SU-DHL-6 (cell line): ENCODE measurements at regions not wholly inside any gene's neighbourhood (a gene's known extent, or its start where the extent isn't known, plus 50 kb on each side); places are given as distances from the start of the nearest gene placed in this dataset.

Source experiments
- H2AFZ ChIP-seq: fragments of 200-600 bp; sonication (generic); 2 replicates; pipeline ENCODE4 v1.6.1; 2014; ENCODE audit warnings: low read depth, mild to moderate bottlenecking, moderate library complexity, mixed read lengths, antibody characterized with exemption, low read length; ENCODE audit not compliant: severe bottlenecking
- H3F3A ChIP-seq: fragments of 200-600 bp; shearing (Covaris generic); 2 replicates; pipeline ENCODE4 v1.6.0; 2016; ENCODE audit warnings: antibody characterized with exemption, mild to moderate bottlenecking; ENCODE audit not compliant: insufficient read depth
- H3K27ac ChIP-seq: fragments of 200-600 bp; sonication (generic); 2 replicates; pipeline ENCODE4 v1.5.1; 2016; ENCODE audit warnings: low read depth, mild to moderate bottlenecking, low read length, moderate library complexity, mixed read lengths
- H3K27me3 ChIP-seq: fragments of 200-600 bp; sonication (generic), shearing (Covaris generic); 2 replicates; pipeline ENCODE4 v1.6.0; 2014; ENCODE audit warnings: mild to moderate bottlenecking, low read length
- H3K36me3 ChIP-seq: fragments of 200-600 bp; sonication (generic); 2 replicates; pipeline ENCODE4 v1.6.1; 2014; ENCODE audit warnings: mild to moderate bottlenecking, low read length, mixed read lengths
- H3K4me2 ChIP-seq: fragments of 300-600, 200-600 bp; shearing (Covaris generic), sonication (generic); 2 replicates; pipeline ENCODE4 v1.6.0; 2014; ENCODE audit warnings: low read length, low read depth, mild to moderate bottlenecking; ENCODE audit not compliant: poor library complexity, severe bottlenecking
- H3K4me3 ChIP-seq: fragments of 200-600 bp; sonication (generic); 2 replicates; pipeline ENCODE4 v1.5.1; 2014; ENCODE audit warnings: antibody characterized with exemption, low read length, mild to moderate bottlenecking, mixed read lengths; ENCODE audit not compliant: insufficient read depth, poor library complexity, severe bottlenecking
- H3K79me2 ChIP-seq: fragments of 200-600 bp; sonication (generic); 2 replicates; pipeline ENCODE4 v1.6.1; 2014; ENCODE audit warnings: mild to moderate bottlenecking, low read length, moderate library complexity; ENCODE audit not compliant: insufficient read depth
- H3K9ac ChIP-seq: fragments of 200-600 bp; sonication (generic); 2 replicates; pipeline ENCODE4 v1.7.0; 2014; ENCODE audit warnings: mild to moderate bottlenecking, low read length
- H3K9me2 ChIP-seq: fragments of 200-600 bp; sonication (generic); replicated peaks from 2 replicates; pipeline ENCODE4 v1.6.1; 2014; ENCODE audit warnings: low read length; ENCODE audit not compliant: insufficient read depth
- H3K9me3 ChIP-seq: fragments of 200-600 bp; sonication (generic); 2 replicates; pipeline ENCODE4 v1.6.1; 2014; ENCODE audit warnings: low read length, mixed read lengths; ENCODE audit not compliant: insufficient read depth
- H4K20me1 ChIP-seq: fragments of 200-600 bp; sonication (generic); 2 replicates; pipeline ENCODE4 v1.6.1; 2014; ENCODE audit warnings: low read depth, mild to moderate bottlenecking, antibody characterized with exemption, low read length, moderate library complexity, mixed read lengths
- EZH2phosphoT487 ChIP-seq: fragments of 200-600 bp; sonication (generic), shearing (Covaris generic); conservative IDR thresholded peaks from 2 replicates; pipeline ENCODE4 v1.6.1; 2018; ENCODE audit warnings: mild to moderate bottlenecking, antibody characterized with exemption, low read length, moderate library complexity, mixed read lengths
- TF ChIP-seq, protein P1 (sequence below): fragments of 200-600 bp; sonication (generic); IDR thresholded peaks from one replicate; pipeline ENCODE4 v1.5.1; 2017; ENCODE audit warnings: antibody characterized with exemption, mild to moderate bottlenecking, low read length, moderate library complexity; ENCODE audit not compliant: insufficient read depth, poor library complexity, severe bottlenecking

DNA sequence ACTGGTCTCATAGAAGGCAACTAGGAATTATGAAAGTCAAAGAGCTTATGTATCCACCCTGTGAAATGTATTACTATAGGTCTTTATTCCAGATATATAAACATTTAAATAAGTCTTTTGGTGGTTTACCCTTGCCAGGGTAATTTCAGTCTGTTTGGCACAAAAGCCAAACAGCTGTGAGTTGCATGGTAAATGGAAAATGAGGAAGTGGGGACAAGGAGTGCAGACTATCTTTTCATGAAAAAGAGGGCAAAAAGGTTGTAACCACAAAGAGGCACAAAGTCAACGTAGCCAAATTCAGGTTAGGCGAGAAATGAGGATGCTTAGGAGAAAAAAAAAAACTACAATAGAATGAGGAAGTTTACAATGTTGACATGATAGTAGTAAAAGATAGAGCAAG is 492.3 kb upstream of the PRMT6 start:
- Histone ChIP-seq H3K9me3 (no peaks in the 10 kb centered on the region), H3K9me2 (no peaks in the 10 kb centered on the region), H3K36me3 (no peaks in the 10 kb centered on the region), H3K27me3 (no peaks in the 10 kb centered on the region), H3K79me2 (no peaks in the 10 kb centered on the region), H3F3A (no peaks in the 10 kb centered on the region), H3K9ac (no peak overlapping the region), H3K27ac (no peak overlapping the region), H2AFZ (no peak overlapping the region), H3K4me2 (no peak overlapping the region), H3K4me3 (no peak overlapping the region), H4K20me1 (no peaks in the 10 kb centered on the region)
- TF ChIP-seq, protein P1, sequence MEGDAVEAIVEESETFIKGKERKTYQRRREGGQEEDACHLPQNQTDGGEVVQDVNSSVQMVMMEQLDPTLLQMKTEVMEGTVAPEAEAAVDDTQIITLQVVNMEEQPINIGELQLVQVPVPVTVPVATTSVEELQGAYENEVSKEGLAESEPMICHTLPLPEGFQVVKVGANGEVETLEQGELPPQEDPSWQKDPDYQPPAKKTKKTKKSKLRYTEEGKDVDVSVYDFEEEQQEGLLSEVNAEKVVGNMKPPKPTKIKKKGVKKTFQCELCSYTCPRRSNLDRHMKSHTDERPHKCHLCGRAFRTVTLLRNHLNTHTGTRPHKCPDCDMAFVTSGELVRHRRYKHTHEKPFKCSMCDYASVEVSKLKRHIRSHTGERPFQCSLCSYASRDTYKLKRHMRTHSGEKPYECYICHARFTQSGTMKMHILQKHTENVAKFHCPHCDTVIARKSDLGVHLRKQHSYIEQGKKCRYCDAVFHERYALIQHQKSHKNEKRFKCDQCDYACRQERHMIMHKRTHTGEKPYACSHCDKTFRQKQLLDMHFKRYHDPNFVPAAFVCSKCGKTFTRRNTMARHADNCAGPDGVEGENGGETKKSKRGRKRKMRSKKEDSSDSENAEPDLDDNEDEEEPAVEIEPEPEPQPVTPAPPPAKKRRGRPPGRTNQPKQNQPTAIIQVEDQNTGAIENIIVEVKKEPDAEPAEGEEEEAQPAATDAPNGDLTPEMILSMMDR = no peak
- no peak for TF ChIP-seq EZH2phosphoT487

- Histone ChIP-seq H3K27ac (no peak overlapping the region), H3K79me2 (no peaks in the 10 kb centered on the region), H3K4me3 (no peak overlapping the region), H3F3A (no peaks in the 10 kb centered on the region), H3K9me2 (no peaks in the 10 kb centered on the region), H3K9ac (no peak overlapping the region), H2AFZ (no peak overlapping the region), H3K27me3 (no peaks in the 10 kb centered on the region), H3K4me2 (no peak overlapping the region), H4K20me1 (no peaks in the 10 kb centered on the region), H3K9me3 (no peaks in the 10 kb centered on the region), H3K36me3 (no peaks in the 10 kb centered on the region)
- no peak for TF ChIP-seq EZH2phosphoT487
- TF ChIP-seq, protein P1 = no peak
Observed at GRCh38 chr1:106568201-106568974, 488.1 kb upstream of the PRMT6 start.

DNA sequence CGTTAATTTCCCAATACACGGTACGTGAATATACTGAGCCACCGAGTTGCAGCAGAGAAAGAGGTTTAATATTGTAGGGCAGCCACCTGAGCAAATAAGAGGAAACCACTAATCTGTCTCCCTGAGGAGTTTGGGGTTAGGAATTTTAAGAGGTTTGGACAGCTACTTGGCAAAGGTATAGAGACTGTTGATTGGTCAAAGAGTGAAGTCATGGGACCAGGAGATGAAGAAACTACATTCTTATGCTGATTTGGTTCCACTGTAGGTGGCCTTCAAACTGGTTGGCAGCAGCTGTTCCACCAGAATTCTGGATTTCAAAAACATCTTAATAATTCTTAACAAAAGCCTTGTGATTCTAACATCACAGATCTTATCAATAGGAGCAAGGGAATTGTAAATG is 485.4 kb upstream of the PRMT6 start:
- Histone ChIP-seq H3K4me3 (no peak overlapping the region), H3K79me2 (no peaks in the 10 kb centered on the region), H3K4me2 (no peak overlapping the region), H3K36me3 (no peaks in the 10 kb centered on the region), H3K9me2 (no peaks in the 10 kb centered on the region), H2AFZ (no peak overlapping the region), H3K27me3 (no peaks in the 10 kb centered on the region), H3K9me3 (no peaks in the 10 kb centered on the region), H3F3A (no peaks in the 10 kb centered on the region), H4K20me1 (no peaks in the 10 kb centered on the region), H3K9ac (no peak overlapping the region), H3K27ac (no peak overlapping the region)
- TF ChIP-seq, protein P1 = no peak
- no peak for TF ChIP-seq EZH2phosphoT487
